GM19043 (cell line): ENCODE measurements at regions not wholly inside any gene's neighbourhood (a gene's known extent, or its start where the extent isn't known, plus 50 kb on each side); places are given as distances from the start of the nearest gene placed in this dataset.

Experiments
- ATAC-seq: cut with Tn5 transposase; IDR thresholded peaks from one replicate; pipeline ENCODE4 v1.9.1; 2021; ENCODE audit warnings: low read depth; ENCODE audit not compliant: unreplicated experiment

- ATAC-seq: no peak
Measured at GRCh38 chr13:47206111-47206510, 309.3 kb upstream of the HTR2A start.

DNA sequence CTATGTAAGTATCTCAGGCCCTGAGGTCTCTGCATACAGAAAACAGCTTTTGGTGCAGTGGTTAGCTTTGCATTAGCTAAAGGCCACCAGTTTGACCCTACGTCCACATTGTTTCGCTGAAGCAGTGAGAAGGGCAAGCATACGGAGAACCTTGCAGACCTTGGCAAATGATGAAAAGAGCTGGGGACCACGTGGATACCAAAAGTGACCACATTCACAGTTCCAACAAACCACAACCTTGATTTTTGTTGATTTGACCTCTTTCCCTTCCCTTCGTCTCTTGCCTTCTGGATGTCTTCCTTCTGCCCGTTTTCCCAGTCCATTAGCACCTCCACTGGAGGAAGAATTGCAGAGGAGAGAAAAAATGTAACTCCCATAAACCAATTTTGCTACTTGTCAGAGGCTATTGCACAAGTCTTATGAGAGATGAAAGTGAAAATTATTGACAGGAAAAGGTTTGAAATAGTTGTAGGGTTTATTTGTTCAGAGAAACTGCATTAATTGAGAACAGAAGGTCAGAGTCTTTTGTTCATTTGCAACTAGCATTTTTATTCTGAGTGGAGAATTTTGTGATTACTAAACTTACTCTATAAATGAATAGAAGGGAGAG lies 293.9 kb upstream of the HTR2A start:
- ATAC-seq: no peak

DNA sequence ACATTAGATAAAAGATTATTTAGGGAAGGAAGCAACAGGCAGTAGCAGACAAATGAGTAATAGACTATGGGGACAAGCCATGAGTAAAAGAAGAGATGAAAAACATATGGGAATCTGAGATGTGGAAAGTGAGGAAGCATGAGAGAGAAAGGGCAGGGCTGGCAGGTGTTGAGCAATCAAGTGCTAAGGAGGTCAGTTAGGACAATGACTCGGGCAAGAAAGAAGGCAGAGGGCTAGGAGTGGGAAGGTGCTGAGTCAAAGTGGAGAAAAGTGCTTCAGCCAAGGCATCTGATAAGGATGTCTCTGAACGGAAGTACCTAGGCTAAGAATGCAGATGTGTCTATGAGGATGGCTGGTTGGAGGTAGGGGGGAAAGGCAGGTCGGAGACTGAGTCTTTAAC lies 291.9 kb upstream of the HTR2A start:
- ATAC-seq: no peak

- no peak for ATAC-seq
Measured at GRCh38 chr13:47186471-47186870, 289.6 kb upstream of the HTR2A start.

DNA sequence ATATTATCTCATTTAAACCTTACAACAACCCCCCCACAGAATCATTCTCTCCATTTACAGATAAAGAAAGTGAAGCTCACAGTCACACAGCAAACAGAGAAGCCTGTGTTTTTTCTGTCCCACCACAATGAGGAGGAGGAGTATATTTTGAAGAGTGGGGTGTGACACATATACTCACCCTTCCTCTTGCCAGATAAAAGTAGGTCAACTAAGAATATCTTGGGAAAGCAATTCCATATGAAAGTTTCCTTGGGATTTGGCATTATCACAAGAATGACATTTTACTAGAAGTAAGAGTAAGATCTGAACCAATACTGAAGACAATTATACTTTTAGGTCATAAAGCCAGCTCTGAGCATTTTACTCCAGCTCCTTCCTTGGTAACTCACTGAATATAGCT lies 287.5 kb upstream of the HTR2A start:
- ATAC-seq: no peak

DNA sequence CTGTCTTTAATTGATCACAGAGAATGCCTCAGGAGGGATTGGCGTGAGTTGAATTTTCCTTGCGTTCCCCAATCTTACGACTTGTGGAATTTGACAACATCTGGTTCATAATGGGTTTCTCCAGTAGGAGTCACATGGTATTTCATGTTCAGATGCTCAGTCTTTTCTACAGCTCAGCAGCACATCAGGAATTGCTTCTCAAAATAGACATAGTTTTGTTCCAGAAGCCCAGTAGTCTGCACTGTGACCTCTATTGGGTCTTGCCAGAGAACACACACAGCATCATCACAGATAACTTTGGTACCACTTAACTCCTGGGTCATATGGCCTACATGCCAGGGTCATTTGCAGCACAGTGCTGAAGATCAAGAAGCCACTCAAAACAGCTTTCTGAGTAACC lies 282.5 kb upstream of the HTR2A start:
- ATAC-seq: no peak

DNA sequence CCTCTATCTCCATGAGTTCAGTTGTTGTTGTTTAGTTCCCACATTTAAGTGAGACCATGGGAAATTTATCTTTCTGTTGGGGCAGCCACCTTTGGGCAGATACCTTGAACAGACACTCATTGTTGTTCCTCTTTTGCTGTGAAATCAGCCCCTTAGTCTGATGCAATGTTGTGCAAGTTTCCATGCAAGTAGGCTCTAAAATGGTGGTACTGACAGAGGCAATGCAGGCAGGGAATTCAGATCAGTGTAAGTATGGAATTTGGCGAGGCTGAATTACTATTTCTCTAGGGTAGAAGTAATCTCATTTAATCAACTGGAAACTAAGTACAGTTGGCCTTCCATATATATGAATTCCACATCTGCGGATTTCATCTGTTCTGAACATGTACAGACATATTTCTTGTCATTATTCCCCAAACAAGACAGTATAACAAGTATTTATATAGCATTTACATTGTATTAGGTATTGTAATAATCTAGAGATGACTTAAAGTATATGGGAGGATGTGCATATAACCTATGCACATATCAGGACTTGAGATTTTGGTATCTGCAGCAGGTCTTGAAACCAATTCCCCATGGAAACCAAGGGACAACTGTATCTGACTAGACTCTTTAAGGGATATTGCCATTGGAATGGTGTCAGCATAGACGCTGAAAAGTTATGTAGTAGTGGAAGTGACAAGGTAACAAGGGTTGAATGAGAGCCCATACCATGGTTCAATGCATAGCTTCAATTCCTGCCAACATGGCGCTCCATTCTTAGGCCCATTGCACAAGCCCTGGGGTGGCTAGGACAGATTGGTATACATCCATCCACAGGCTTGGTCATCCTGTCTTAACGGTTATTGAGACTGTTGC lies 281.5 kb upstream of the HTR2A start:
- no peak for ATAC-seq

- ATAC-seq: no peak
Measured at GRCh38 chr13:47175172-47175866, 278.5 kb upstream of the HTR2A start.

DNA sequence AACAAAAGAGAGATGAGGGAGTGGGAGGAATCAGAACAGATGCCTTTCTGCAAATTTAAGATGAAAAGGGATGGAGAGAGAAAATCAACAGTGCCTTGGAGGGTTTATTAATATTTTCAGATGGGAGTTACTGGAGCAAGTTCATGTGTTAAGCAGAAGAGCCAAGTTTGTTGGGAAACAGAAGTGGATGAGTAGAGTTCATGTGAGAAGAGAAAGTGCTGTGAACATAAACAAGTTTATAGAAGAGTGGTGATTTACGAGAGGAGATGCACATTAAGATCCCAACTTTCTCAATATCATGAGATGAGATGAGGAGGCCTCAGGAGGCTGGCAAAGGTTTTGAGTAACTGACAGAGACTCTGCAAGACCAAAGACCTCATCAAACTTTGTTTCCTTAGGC lies 274.1 kb upstream of the HTR2A start:
- ATAC-seq: no peak

DNA sequence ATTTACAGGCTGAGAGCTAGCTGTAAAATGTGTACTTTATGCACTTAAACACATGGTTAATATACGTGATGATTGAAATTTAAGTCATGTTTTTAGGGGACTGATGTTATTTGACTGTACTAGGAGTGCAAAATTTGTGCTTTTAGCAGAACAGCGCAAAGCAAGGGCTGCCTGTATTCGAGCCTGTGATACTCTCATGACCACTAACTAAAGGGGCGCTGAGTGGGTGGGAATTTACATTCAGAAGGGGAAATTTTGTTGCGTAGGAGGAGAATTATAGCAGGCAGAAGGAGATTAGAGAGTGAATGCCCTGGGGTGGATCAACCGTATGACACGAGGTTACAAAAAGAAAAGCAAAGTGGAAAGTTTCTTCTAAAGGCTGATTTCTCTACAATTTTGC lies 271.8 kb upstream of the HTR2A start:
- no peak for ATAC-seq

DNA sequence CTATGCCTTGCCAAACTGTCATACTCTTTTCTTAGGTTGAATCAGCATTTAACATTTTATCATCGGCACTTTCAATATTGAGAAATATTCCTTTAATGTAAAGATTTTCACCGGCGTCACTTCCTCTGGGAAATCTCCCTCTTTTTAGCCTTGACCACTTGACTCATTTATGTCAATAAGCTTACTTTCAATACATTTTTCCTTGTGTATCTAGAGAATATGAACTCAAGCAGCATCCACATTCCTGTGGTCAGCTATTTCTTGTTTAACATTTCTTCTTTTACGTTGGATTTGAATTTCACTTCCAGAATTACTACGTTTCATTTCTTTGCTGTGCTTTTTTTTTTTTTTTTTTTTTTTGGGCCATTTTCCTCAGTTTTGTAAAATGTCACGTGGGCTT lies 271.2 kb upstream of the HTR2A start:
- ATAC-seq: no peak

GRCh38 chr13:47166336-47166735 lies 269.5 kb upstream of the HTR2A start:
- ATAC-seq: no peak

DNA sequence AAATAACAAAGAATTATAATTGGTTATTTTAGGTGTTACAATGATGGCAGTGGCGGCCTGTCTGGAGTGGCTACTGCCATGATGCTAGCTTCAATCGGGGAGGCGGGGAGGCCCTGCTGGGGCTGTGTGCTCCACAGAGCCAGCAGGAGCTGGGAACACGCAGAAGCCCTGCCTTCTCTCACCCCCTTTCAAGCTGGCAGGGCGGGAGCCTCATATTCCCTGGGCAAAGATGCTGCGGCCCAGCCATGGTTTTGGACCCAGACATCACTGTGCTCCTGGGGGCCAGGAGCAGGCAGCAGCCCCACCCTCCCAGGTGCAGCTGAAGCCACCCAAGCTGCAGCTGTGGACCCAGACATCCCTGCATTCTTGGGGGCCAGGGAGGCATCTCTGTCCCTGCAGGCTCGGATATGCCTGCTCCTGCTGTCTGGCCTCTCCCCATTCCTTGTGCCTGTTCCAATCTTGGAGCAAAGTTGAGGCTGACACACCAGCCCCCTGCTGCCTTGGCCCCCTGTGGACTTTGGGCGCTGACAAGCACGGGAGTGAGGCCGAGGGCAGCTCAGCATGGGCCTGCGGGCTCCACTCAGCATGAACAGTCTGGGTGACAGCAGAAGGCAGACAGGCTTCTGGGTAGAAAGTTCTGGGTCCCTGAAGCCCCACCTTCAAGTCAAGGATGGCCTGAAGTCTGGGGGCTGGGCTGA lies 263.1 kb upstream of the HTR2A start:
- no peak for ATAC-seq

- ATAC-seq: no peak
Measured at GRCh38 chr13:47158593-47158992, 261.7 kb upstream of the HTR2A start.

DNA sequence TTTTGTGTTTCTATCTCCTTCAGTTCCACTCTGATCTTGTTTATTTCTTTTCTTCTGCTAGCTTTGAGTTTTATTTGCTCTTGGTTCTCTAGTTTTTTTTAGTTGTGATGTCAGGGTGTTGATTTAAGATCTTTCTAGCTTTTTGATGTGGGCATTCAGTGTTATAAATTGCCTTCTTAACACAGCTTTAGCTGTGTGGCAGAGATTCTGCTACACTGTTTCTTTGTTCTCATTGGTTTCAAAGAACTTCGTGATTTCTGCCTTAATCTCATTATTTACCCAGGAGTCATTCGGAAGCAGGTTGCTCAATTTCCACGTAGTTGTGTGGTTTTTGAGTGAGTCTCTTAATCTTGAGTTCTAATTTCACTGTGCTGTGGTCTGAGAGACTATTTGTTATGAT lies 251.7 kb upstream of the HTR2A start:
- no peak for ATAC-seq

- no peak for ATAC-seq
Measured at GRCh38 chr13:47147812-47148119, 250.9 kb upstream of the HTR2A start.

DNA sequence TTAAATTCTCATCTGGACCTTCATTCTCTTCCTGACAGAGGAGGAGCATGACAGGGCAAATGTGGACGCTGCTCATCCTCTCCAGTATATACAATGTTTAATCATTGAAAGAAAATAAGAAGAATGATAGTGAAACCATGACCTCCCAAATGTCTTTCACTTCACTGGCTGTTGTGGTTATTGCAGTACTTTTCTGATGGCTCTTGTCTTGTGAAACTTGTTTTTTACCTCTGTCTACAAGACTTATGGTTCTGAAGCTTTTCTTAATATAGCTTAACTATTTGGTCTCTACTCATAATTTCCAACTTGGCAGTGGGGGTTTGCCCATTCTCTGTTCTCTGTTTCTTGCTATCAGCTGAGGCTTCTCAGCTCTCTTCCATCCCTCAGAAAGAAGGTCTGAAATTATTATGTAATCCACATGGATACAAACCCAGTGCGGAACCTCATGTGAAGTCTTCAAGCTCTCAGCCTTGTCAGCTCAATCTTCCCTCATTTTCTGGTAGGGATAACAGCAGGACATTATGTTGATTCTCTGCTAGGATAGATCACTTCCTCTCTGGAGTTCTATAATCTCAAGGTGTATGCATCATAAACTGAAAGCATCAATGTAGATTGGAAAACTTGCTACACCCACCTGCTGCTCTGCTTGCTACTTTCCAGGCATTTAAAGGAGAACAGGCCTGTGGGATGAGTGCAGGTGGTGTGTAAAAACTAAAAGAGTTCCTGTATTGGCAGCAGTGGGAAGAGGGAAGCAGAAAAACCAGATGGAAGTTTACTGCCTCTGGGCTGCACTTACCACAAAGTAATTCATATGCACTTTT lies 250.3 kb upstream of the HTR2A start:
- ATAC-seq: peak; percentile 96

- no peak for ATAC-seq
Measured at GRCh38 chr13:47146136-47146535, 249.3 kb upstream of the HTR2A start.

DNA sequence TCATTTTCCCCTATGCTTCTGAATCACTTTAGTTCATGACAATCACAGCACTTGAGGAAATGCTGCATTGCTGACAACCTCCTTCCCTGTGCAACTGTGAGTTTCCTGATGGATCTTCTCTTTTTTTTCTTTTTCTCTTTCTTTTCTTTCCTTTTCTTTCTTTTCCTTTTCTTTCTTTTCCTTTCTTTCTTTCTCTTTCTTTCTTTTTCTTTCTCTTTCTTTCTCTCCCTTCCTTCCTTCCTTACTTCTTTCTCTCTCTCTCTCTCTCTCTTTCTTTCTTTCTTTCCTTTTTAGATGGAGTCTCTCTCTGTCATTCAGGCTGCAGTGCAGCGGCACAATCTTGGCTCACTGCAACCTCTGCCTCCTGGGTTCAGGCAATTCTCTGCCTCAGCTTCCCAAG lies 247.9 kb upstream of the HTR2A start:
- ATAC-seq: no peak

DNA sequence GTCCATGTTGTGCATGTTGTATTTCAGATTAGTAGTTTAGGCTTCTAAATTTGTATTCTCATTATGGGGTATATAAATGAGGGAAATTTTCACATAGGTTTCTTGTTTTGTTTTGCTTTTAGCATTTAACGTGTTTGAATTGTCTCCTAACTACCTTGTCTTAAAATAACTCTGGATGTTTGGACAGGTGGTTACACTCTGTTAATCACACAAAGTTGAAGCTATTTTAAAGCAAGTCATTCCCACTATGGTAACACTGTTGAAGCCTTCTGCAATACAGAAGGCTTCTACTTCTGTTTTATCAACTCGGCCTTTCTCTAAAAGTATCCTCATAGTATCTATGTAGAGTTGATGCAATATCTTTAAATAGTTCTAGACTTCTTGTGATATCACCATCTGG lies 245.3 kb upstream of the HTR2A start:
- ATAC-seq: no peak
